Trophoblast cell (in vitro differentiated cells and primary cell): ENCODE measurements at regions not wholly inside any gene's neighbourhood (a gene's known extent, or its start where the extent isn't known, plus 50 kb on each side); places are given as distances from the start of the nearest gene placed in this dataset.

Experiments
- DNase-seq, 2 donors: peaks; one replicate each; pipeline ENCODE4 v3.0.0-alpha.2; 2016
- H2AFZ ChIP-seq: 2 replicates; pipeline ENCODE4 v1.6.1; 2013; ENCODE audit warnings: low read length, moderate library complexity, mild to moderate bottlenecking; ENCODE audit not compliant: insufficient read depth, poor library complexity
- H2AK5ac ChIP-seq: 2 replicates; pipeline ENCODE4 v1.6.1; 2013; ENCODE audit warnings: mild to moderate bottlenecking, low read length
- H2BK120ac ChIP-seq: 2 replicates; pipeline ENCODE4 v1.6.1; 2013; ENCODE audit warnings: low read length, mild to moderate bottlenecking, moderate library complexity; ENCODE audit not compliant: insufficient read depth, poor library complexity
- H2BK12ac ChIP-seq: 2 replicates; pipeline ENCODE4 v1.6.1; 2013; ENCODE audit warnings: mild to moderate bottlenecking, low read length, moderate library complexity
- H2BK5ac ChIP-seq: 2 replicates; pipeline ENCODE4 v1.6.1; 2013; ENCODE audit warnings: low read length, low read depth, moderate library complexity, mild to moderate bottlenecking; ENCODE audit not compliant: poor library complexity
- H3K14ac ChIP-seq: 2 replicates; pipeline ENCODE4 v1.6.1; 2013; ENCODE audit warnings: mild to moderate bottlenecking, low read length
- H3K18ac ChIP-seq: 2 replicates; pipeline ENCODE4 v1.6.1; 2013; ENCODE audit warnings: mild to moderate bottlenecking, low read length
- H3K23ac ChIP-seq: 2 replicates; pipeline ENCODE4 v1.6.1; 2013; ENCODE audit warnings: low read length
- H3K27ac ChIP-seq: 2 replicates; pipeline ENCODE4 v1.5.1; 2013; ENCODE audit warnings: low read depth, mild to moderate bottlenecking, inconsistent platforms, low read length, moderate library complexity
- H3K27me3 ChIP-seq: 2 replicates; pipeline ENCODE4 v1.6.1; 2013; ENCODE audit warnings: inconsistent platforms, mild to moderate bottlenecking, low read length, moderate library complexity; ENCODE audit not compliant: insufficient read depth
- H3K36me3 ChIP-seq, 2 experiments: 1 replicate in 1 of 2; 2 replicates in 1 of 2; pipeline ENCODE4 v1.6.1; 2013; ENCODE audit warnings: low read length in 2 of 2, mild to moderate bottlenecking in 2 of 2, moderate library complexity in 1 of 2; ENCODE audit not compliant: insufficient read depth in 2 of 2, control insufficient read depth in 1 of 2
- H3K4ac ChIP-seq: 2 replicates; pipeline ENCODE4 v1.6.1; 2013; ENCODE audit warnings: low read depth, mild to moderate bottlenecking, low read length, moderate library complexity
- H3K4me1 ChIP-seq, 2 experiments: 1 replicate in 1 of 2; 2 replicates in 1 of 2; pipeline ENCODE4 v1.6.1; 2013; ENCODE audit warnings: low read length in 2 of 2, mild to moderate bottlenecking in 2 of 2, moderate library complexity in 1 of 2; ENCODE audit not compliant: insufficient read depth in 2 of 2, control insufficient read depth in 1 of 2
- H3K4me2 ChIP-seq: 2 replicates; pipeline ENCODE4 v1.6.1; 2013; ENCODE audit warnings: inconsistent platforms, mild to moderate bottlenecking, low read length, moderate library complexity
- H3K4me3 ChIP-seq: 2 replicates; pipeline ENCODE4 v1.5.1; 2013; ENCODE audit warnings: mild to moderate bottlenecking, low read depth, low read length, inconsistent platforms
- H3K79me1 ChIP-seq: one replicate; pipeline ENCODE4 v1.6.1; 2013; ENCODE audit warnings: low read length
- H3K79me2 ChIP-seq: 2 replicates; pipeline ENCODE4 v1.6.1; 2013; ENCODE audit warnings: low read length, mild to moderate bottlenecking; ENCODE audit not compliant: control insufficient read depth, insufficient read depth, poor library complexity
- H3K9ac ChIP-seq: 2 replicates; pipeline ENCODE4 v1.6.1; 2013; ENCODE audit warnings: mild to moderate bottlenecking, low read length
- H3K9me3 ChIP-seq: 2 replicates; pipeline ENCODE4 v1.6.1; 2013; ENCODE audit warnings: low read depth, mild to moderate bottlenecking, control low read depth, inconsistent platforms, low read length; ENCODE audit not compliant: insufficient read depth
- H4K12ac ChIP-seq: 2 replicates; pipeline ENCODE4 v1.6.1; 2013; ENCODE audit warnings: low read depth, mild to moderate bottlenecking, low read length, moderate library complexity
- H4K8ac ChIP-seq: 2 replicates; pipeline ENCODE4 v1.6.1; 2013; ENCODE audit warnings: low read depth, mild to moderate bottlenecking, low read length, moderate library complexity
- H4K91ac ChIP-seq: one replicate; pipeline ENCODE4 v1.6.1; 2013; ENCODE audit warnings: low read depth, mild to moderate bottlenecking, low read length, moderate library complexity
- WGBS: extraction: QIAGEN DNeasy Blood & Tissue Kit; methylation state at CpG from one replicate; pipeline ENCODE4 v1.1.7; 2013; ENCODE audit warnings: missing lambda C conversion rate; ENCODE audit not compliant: insufficient read length, insufficient coverage; ENCODE audit errors: extremely low coverage; 5-methylcytosine and 5-hydroxymethylcytosine counted together

- Histone ChIP-seq H3K18ac (no peak overlapping the region), H3K4me2 (no peak overlapping the region), H3K27me3 (no peaks in the 10 kb centered on the region), H3K9ac (no peak overlapping the region), H3K23ac (no peak overlapping the region), H2BK12ac (no peak overlapping the region), H3K14ac (no peak overlapping the region), H2AFZ (no peak overlapping the region), H4K12ac (no peak overlapping the region), H3K4ac (no peak overlapping the region), H2BK5ac (no peak overlapping the region), H3K79me1 (no peaks in the 10 kb centered on the region), H3K36me3 (no peaks in the 10 kb centered on the region), H4K8ac (no peak overlapping the region), H4K91ac (no peak overlapping the region), H2BK120ac (no peak overlapping the region), H3K79me2 (no peaks in the 10 kb centered on the region), H3K4me3 (no peak overlapping the region), H3K4me1 (peaks cover 0 to 2% of the 10 kb centered on the region in 2 experiments), H3K9me3 (no peaks in the 10 kb centered on the region), H3K27ac (no peak overlapping the region), H2AK5ac (no peak overlapping the region)
- no CpG with 5 or more reads among the region's 2 CpGs for WGBS
- no peak for DNase-seq
Measured at GRCh38 chr21:26743524-26743923, 101.7 kb downstream of the ADAMTS1 start.

- Histone ChIP-seq H3K9me3 (no peaks in the 10 kb centered on the region), H4K8ac (no peak overlapping the region), H3K4me2 (no peak overlapping the region), H3K4me3 (no peak overlapping the region), H2BK5ac (no peak overlapping the region), H4K91ac (no peak overlapping the region), H2BK12ac (no peak overlapping the region), H2AK5ac (no peak overlapping the region), H3K9ac (no peak overlapping the region), H3K36me3 (no peaks in the 10 kb centered on the region), H3K27me3 (no peaks in the 10 kb centered on the region), H3K4ac (no peak overlapping the region), H3K27ac (no peak overlapping the region), H3K23ac (no peak overlapping the region), H2BK120ac (no peak overlapping the region), H3K79me2 (no peaks in the 10 kb centered on the region), H3K79me1 (peaks cover 2% of the 10 kb centered on the region), H3K18ac (no peak overlapping the region), H3K14ac (no peak overlapping the region), H2AFZ (no peak overlapping the region), H3K4me1 (peaks cover 1 to 2% of the 10 kb centered on the region in 2 experiments), H4K12ac (no peak overlapping the region)
- no CpG with 5 or more reads among the region's 1 CpG for WGBS
- peak; percentile 38 to 81 for DNase-seq
Measured at GRCh38 chr21:26739189-26739588, 106.0 kb downstream of the ADAMTS1 start.

DNA sequence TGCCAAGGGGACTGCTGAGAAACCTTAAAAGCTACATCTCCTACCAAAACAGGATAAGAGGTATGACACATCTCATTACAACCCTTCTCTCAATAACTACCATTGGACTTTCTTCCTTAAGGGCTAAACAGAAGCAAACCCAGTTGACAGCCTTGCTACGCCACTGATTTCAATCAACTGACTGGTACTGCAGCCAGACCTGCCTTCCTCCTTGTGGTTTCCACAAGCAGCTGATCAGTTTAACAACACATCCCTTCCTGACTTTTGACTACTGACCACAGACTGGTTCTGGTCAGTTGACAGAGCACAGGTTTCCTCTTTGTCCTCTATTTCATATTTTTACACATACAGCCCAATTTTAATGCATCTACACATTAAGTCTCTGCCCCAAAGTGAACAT lies 108.8 kb downstream of the ADAMTS1 start:
- WGBS, result no CpG with 5 or more reads among the region's 1 CpG
- no peak overlapping the region for H3K9ac ChIP-seq
- H3K9me3 ChIP-seq, result no peaks in the 10 kb centered on the region
- DNase-seq, result peak in 1 of 2 donors; percentile 29
- H3K27ac ChIP-seq, result peak overlapping the region; percentile 31
- H2AFZ ChIP-seq, result no peak overlapping the region
- peaks cover 12% of the 10 kb centered on the region for H3K79me1 ChIP-seq
- H4K8ac ChIP-seq, result no peak overlapping the region
- no peak overlapping the region for H2AK5ac ChIP-seq
- no peak overlapping the region for H3K4me3 ChIP-seq
- H3K4me2 ChIP-seq, result no peak overlapping the region
- H3K14ac ChIP-seq, result no peak overlapping the region
- no peaks in the 10 kb centered on the region for H3K36me3 ChIP-seq
- H2BK120ac ChIP-seq, result no peak overlapping the region
- no peak overlapping the region for H3K4ac ChIP-seq
- H3K18ac ChIP-seq, result no peak overlapping the region
- H4K12ac ChIP-seq, result no peak overlapping the region
- H3K79me2 ChIP-seq, result no peaks in the 10 kb centered on the region
- H3K23ac ChIP-seq, result no peak overlapping the region
- no peak overlapping the region for H2BK5ac ChIP-seq
- no peaks in the 10 kb centered on the region for H3K27me3 ChIP-seq
- H3K4me1 ChIP-seq, result peaks cover 3 to 9% of the 10 kb centered on the region in 2 experiments
- no peak overlapping the region for H4K91ac ChIP-seq
- H2BK12ac ChIP-seq, result no peak overlapping the region

DNA sequence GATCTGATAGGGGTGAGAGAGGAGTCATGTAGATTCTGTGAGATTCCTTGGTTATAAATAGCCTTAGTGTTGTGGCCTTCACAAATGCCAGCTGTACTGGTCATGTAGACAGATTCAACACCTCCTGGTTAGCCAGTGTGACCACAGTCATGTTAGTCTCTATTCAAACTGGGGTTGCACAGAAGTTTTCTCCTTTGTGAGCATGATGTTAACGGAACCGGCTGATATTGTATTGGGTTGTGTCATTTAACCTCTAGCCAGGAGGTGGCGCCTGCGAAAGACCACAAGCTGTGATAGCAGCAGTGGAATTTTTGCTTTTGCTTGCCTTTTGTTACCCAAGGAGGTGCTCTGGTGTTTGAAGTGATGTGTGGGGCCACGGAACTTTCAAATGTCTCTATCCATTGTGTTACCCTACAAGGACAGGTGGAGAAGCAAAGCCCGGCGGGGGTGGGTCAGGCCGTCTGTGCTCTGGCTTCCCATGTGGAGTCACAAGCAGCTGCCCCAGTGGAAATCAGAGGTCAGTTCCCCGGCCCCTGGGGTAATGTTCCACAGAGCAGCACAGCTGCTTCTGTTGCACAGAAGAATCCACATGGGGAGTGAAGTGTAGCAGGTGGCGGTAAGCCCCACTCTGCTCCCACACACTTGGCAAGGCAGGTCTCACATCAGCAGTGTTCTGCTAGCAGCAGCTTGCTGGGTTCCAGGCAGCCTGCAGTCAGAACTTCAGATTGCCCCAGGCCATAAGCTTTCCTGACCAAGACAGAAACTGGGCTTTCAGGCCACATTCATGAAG lies 112.6 kb downstream of the ADAMTS1 start:
- Histone ChIP-seq H4K12ac (no peak overlapping the region), H3K18ac (peak overlapping the region; percentile 9), H2BK5ac (peak overlapping the region; percentile 11), H2AFZ (peak overlapping the region; percentile 30), H3K27ac (no peak overlapping the region), H2BK12ac (peak overlapping the region; percentile 31), H3K4me1 (peaks cover 3 to 8% of the 10 kb centered on the region in 2 experiments), H3K79me1 (peaks cover 12% of the 10 kb centered on the region), H3K4me3 (no peak overlapping the region), H3K36me3 (no peaks in the 10 kb centered on the region), H4K91ac (peak overlapping the region; percentile 56), H3K9me3 (no peaks in the 10 kb centered on the region), H3K9ac (no peak overlapping the region), H3K23ac (no peak overlapping the region), H4K8ac (peak overlapping the region; percentile 64), H3K4me2 (no peak overlapping the region), H3K14ac (peak overlapping the region; percentile 24), H2BK120ac (peak overlapping the region; percentile 68), H3K79me2 (no peaks in the 10 kb centered on the region), H3K27me3 (no peaks in the 10 kb centered on the region), H2AK5ac (no peak overlapping the region), H3K4ac (no peak overlapping the region)
- no CpG with 5 or more reads among the region's 10 CpGs for WGBS
- peak; percentile 51 to 81 for DNase-seq
